HCT116 (cell line): ENCODE measurements at regions not wholly inside any gene's neighbourhood (a gene's known extent, or its start where the extent isn't known, plus 50 kb on each side); places are given as distances from the start of the nearest gene placed in this dataset.

Experiments used
- CBX3 ChIP-seq: IDR thresholded peaks from 2 replicates; pipeline ENCODE4 v1.6.1; 2012; ENCODE audit warnings: low read depth
- POLR2A ChIP-seq: IDR thresholded peaks from 2 replicates; pipeline ENCODE4 v1.7.0; 2011; ENCODE audit warnings: borderline replicate concordance; ENCODE audit not compliant: insufficient read depth, insufficient read length; ENCODE audit errors: extremely low read depth
- TF ChIP-seq, protein P1 (sequence below): IDR thresholded peaks from 2 replicates; pipeline ENCODE4 v1.6.1; 2012
- TF ChIP-seq, protein P2 (sequence below), 3 experiments: fragments of 200-600 bp in 1 of 3; sonication (generic) in 1 of 3; IDR thresholded peaks in 2 of 3; conservative IDR thresholded peaks in 1 of 3; 2 replicates each; pipeline ENCODE4 v1.5.1; 2012 to 2017; ENCODE audit warnings: low read depth in 2 of 3, low read length in 2 of 3, antibody characterized with exemption in 1 of 3, borderline replicate concordance in 1 of 3, control low read depth in 1 of 3, mild to moderate bottlenecking in 1 of 3, mixed read lengths in 1 of 3, mixed run types in 1 of 3, moderate library complexity in 1 of 3; ENCODE audit not compliant: insufficient read depth in 1 of 3

DNA sequence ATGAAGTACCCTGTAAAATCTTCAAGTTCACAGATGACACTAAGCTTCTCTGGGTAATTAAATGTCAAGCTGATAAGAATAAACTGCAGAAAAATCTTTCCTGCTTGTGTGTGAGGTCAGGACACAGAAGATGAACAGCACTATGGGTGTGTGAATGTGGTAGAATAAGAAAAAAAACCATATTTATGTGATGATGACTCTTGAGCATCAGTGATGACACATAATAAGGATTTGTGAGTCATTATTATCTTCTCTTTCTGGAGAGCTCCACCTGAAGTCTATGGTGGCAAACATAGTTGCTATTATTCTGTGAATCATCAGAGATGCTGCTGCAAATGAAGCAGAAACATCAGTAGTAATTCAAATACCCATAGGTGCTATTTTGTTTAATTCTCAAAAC, 422.4 kb downstream of the DIPK2A start:
- TF ChIP-seq, protein P1, sequence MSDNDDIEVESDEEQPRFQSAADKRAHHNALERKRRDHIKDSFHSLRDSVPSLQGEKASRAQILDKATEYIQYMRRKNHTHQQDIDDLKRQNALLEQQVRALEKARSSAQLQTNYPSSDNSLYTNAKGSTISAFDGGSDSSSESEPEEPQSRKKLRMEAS = no peak
- TF ChIP-seq, protein P2, sequence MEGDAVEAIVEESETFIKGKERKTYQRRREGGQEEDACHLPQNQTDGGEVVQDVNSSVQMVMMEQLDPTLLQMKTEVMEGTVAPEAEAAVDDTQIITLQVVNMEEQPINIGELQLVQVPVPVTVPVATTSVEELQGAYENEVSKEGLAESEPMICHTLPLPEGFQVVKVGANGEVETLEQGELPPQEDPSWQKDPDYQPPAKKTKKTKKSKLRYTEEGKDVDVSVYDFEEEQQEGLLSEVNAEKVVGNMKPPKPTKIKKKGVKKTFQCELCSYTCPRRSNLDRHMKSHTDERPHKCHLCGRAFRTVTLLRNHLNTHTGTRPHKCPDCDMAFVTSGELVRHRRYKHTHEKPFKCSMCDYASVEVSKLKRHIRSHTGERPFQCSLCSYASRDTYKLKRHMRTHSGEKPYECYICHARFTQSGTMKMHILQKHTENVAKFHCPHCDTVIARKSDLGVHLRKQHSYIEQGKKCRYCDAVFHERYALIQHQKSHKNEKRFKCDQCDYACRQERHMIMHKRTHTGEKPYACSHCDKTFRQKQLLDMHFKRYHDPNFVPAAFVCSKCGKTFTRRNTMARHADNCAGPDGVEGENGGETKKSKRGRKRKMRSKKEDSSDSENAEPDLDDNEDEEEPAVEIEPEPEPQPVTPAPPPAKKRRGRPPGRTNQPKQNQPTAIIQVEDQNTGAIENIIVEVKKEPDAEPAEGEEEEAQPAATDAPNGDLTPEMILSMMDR (IDR thresholded peaks at IDR 0.05 in 2 of 3, conservative IDR thresholded peaks at IDR 0.05 in 1 of 3; ENCODE audit: borderline replicate concordance in 1 of 3, insufficient read depth in 1 of 3, low read depth in 2 of 3, low read length in 2 of 3) = no peak
- TF ChIP-seq POLR2A = no peak
- no peak for TF ChIP-seq CBX3
